ENCODE measurements at regions not wholly inside any gene's neighbourhood (a gene's known extent, or its start where the extent isn't known, plus 50 kb on each side); places are given as distances from the start of the nearest gene placed in this dataset.

DNA sequence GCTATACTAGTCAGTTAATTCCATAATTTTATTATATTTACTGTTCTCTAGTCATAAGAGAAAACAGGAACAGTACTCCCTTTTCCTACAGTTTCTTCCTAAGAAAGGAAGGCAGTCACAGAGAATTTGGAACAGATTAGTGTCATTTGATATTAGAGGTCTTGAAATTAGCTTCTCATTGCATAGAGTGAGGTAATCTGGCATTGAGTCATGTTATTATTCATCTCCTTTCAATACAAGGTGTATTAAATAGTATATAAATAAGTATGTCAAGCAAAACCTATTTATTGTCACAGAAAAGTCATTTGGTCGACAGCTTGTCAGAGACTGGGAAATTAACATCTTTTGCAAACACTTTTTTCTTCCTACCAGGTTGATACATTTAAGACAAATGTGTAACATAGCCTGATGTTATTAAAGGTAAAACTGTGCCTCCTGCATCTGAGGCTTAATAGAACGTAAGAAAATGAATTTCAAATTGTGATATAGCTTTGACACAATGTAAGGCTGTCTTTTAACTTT, 753.1 kb upstream of the FRG1 start:
- Mint-ChIP-seq H3K27me3 (ENCODE audit: unreplicated experiment) (peaks cover 7% of the 10 kb centered on the region), H3K36me3 (ENCODE audit: unreplicated experiment) (no peaks in the 10 kb centered on the region), H3K9me3 (ENCODE audit: unreplicated experiment) (no peaks in the 10 kb centered on the region), H3K4me1 (ENCODE audit: unreplicated experiment) (peaks cover 2% of the 10 kb centered on the region), H3K4me3 (ENCODE audit: unreplicated experiment) (no peak overlapping the region), H3K27ac (ENCODE audit: unreplicated experiment) (no peak overlapping the region)
- TF ChIP-seq CTCF (IDR thresholded peaks at IDR 0.05), result no peak
- no peak for DNase-seq (ENCODE audit: extremely low spot score, unreplicated experiment)

GRCh38 chr4:189198624-189199023, 742.0 kb upstream of the FRG1 start:
- Mint-ChIP-seq H3K27me3 (ENCODE audit: unreplicated experiment) (peaks cover 9% of the 10 kb centered on the region), H3K4me3 (ENCODE audit: unreplicated experiment) (no peak overlapping the region), H3K9me3 (ENCODE audit: unreplicated experiment) (no peaks in the 10 kb centered on the region), H3K4me1 (ENCODE audit: unreplicated experiment) (peaks cover 16% of the 10 kb centered on the region), H3K27ac (ENCODE audit: unreplicated experiment) (no peak overlapping the region), H3K36me3 (ENCODE audit: unreplicated experiment) (no peaks in the 10 kb centered on the region)
- DNase-seq (ENCODE audit: extremely low spot score, unreplicated experiment), result no peak
- TF ChIP-seq CTCF (IDR thresholded peaks at IDR 0.05), result no peak

DNA sequence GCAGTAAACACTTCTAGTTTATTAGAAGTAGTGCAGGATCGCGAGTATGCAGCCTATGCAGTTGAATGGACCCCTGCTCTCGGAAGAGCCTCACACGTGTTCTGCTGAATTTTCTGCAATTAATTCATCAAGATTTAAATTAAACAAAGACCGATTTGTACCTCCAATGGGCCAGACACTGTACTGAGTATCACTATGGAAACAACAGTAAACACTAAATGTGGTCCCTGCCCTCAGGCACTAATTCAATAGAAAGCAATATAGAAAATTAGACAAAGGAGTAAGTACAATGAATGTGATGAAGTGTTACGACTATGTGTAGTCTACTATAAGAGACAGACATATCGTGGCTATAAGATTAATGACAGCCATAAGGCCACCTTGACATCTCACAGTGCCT, 740.3 kb upstream of the FRG1 start:
- H3K9me3 Mint-ChIP-seq (ENCODE audit: unreplicated experiment), result no peaks in the 10 kb centered on the region
- H3K4me1 Mint-ChIP-seq (ENCODE audit: unreplicated experiment), result peaks cover 16% of the 10 kb centered on the region
- H3K27me3 Mint-ChIP-seq (ENCODE audit: unreplicated experiment), result peaks cover 10% of the 10 kb centered on the region
- DNase-seq (ENCODE audit: extremely low spot score, unreplicated experiment), result no peak
- no peak overlapping the region for H3K4me3 Mint-ChIP-seq (ENCODE audit: unreplicated experiment)
- H3K36me3 Mint-ChIP-seq (ENCODE audit: unreplicated experiment), result no peaks in the 10 kb centered on the region
- H3K27ac Mint-ChIP-seq (ENCODE audit: unreplicated experiment), result no peak overlapping the region
- TF ChIP-seq CTCF (IDR thresholded peaks at IDR 0.05), result no peak

DNA sequence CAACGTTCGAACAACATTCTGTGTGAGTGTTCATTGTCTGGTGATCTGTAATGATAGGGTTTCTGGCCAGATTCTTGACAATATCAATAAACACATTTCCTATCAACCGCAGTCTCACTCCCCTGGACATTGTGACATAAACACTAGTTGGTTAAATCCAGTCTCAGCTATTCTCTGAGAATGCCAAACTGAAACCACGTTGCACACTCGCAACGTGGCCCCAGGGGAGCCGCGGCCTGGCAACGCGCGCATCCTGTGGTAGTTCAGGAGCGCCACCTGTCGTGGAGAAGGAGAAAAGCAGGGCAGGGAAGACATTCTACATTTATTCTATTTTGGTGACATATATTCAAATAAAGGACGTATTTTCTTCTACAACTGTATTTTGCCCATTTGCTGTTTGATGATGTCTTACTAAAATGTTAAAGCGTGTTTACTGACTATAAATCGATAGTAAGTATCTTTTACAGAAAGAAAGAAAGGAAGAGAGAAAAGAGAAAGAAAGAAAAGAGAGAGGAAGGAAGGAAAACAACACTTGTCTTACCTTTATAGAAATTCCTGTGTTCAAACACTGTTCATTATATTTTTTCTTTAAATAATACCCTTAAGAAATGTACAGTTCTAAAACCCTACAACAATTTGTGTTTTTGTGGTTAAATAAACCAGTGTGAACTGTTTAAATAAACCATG, 738.3 kb upstream of the FRG1 start:
- Mint-ChIP-seq H3K27ac (ENCODE audit: unreplicated experiment) (peak overlapping the region; percentile 76), H3K9me3 (ENCODE audit: unreplicated experiment) (no peaks in the 10 kb centered on the region), H3K36me3 (ENCODE audit: unreplicated experiment) (no peaks in the 10 kb centered on the region), H3K4me1 (ENCODE audit: unreplicated experiment) (peaks cover 16% of the 10 kb centered on the region), H3K4me3 (ENCODE audit: unreplicated experiment) (peak overlapping the region; percentile 76), H3K27me3 (ENCODE audit: unreplicated experiment) (peaks cover 13% of the 10 kb centered on the region)
- TF ChIP-seq CTCF (IDR thresholded peaks at IDR 0.05), result peak; percentile 97
- peak; percentile 89 for DNase-seq (ENCODE audit: extremely low spot score, unreplicated experiment)

- Mint-ChIP-seq H3K27ac (ENCODE audit: unreplicated experiment) (peak overlapping the region; percentile 48), H3K36me3 (ENCODE audit: unreplicated experiment) (no peaks in the 10 kb centered on the region), H3K9me3 (ENCODE audit: unreplicated experiment) (no peaks in the 10 kb centered on the region), H3K4me1 (ENCODE audit: unreplicated experiment) (peaks cover 16% of the 10 kb centered on the region), H3K4me3 (ENCODE audit: unreplicated experiment) (peak overlapping the region; percentile 8), H3K27me3 (ENCODE audit: unreplicated experiment) (peaks cover 16% of the 10 kb centered on the region)
- TF ChIP-seq CTCF (IDR thresholded peaks at IDR 0.05), result no peak
- DNase-seq (ENCODE audit: extremely low spot score, unreplicated experiment), result no peak
These were observed 737.8 kb upstream of the FRG1 start for GRCh38 chr4:189202869-189203271.

Measured in osteocyte (in vitro differentiated cells).